ENCODE measurements at regions not wholly inside any gene's neighbourhood (a gene's known extent, or its start where the extent isn't known, plus 50 kb on each side); places are given as distances from the start of the nearest gene placed in this dataset.

- H3K27ac Mint-ChIP-seq (ENCODE audit: low read depth, unreplicated experiment), result no peak overlapping the region
- intact Hi-C loops (cut with micrococcal nuclease), result no loop called here
- H3K4me1 Mint-ChIP-seq (ENCODE audit: insufficient read depth, unreplicated experiment), result no peaks in the 10 kb centered on the region
- H3K4me3 Mint-ChIP-seq (ENCODE audit: unreplicated experiment), result no peak overlapping the region
- H3K9me3 Mint-ChIP-seq (ENCODE audit: unreplicated experiment), result no peaks in the 10 kb centered on the region
- ChIA-PET CTCF (no interaction called here), POLR2A (no interaction called here)
- H3K27me3 Mint-ChIP-seq (ENCODE audit: insufficient read depth, unreplicated experiment), result no peaks in the 10 kb centered on the region
- BruUV-seq (replicated peaks), result no TSS peak
- no peak for DNase-seq (ENCODE audit: unreplicated experiment)
- no peak for TF ChIP-seq CTCF (IDR thresholded peaks at IDR 0.05; ENCODE audit: unreplicated experiment)
- H3K36me3 Mint-ChIP-seq (ENCODE audit: insufficient read depth, unreplicated experiment), result no peaks in the 10 kb centered on the region
Observed at GRCh38 chr19:27754700-27755099, 1458.3 kb downstream of the UQCRFS1 start.

GRCh38 chr19:27753622-27754021 lies 1459.3 kb downstream of the UQCRFS1 start:
- no peak for TF ChIP-seq CTCF (IDR thresholded peaks at IDR 0.05; ENCODE audit: unreplicated experiment)
- no peaks in the 10 kb centered on the region for H3K27me3 Mint-ChIP-seq (ENCODE audit: insufficient read depth, unreplicated experiment)
- POLR2A ChIA-PET, result no interaction called here

GRCh38 chr19:27752530-27753184 lies 1460.3 kb downstream of the UQCRFS1 start:
- TF ChIP-seq CTCF (IDR thresholded peaks at IDR 0.05; ENCODE audit: unreplicated experiment), result no peak
- intact Hi-C loops (cut with micrococcal nuclease), result no loop called here
- no peak for DNase-seq (ENCODE audit: unreplicated experiment)
- Mint-ChIP-seq H3K4me1 (ENCODE audit: insufficient read depth, unreplicated experiment) (no peaks in the 10 kb centered on the region), H3K4me3 (ENCODE audit: unreplicated experiment) (no peak overlapping the region), H3K27ac (ENCODE audit: low read depth, unreplicated experiment) (no peak overlapping the region), H3K36me3 (ENCODE audit: insufficient read depth, unreplicated experiment) (no peaks in the 10 kb centered on the region), H3K27me3 (ENCODE audit: insufficient read depth, unreplicated experiment) (no peaks in the 10 kb centered on the region), H3K9me3 (ENCODE audit: unreplicated experiment) (no peaks in the 10 kb centered on the region)
- no TSS peak for BruUV-seq (replicated peaks)
- CTCF ChIA-PET, result no interaction called here
- POLR2A ChIA-PET, result no interaction called here

More at GRCh38 chr19:27753622-27754021, 1459.3 kb downstream of the UQCRFS1 start:
- CTCF ChIA-PET, result no interaction called here
- intact Hi-C loops (cut with micrococcal nuclease), result no loop called here
- no peaks in the 10 kb centered on the region for H3K4me1 Mint-ChIP-seq (ENCODE audit: insufficient read depth, unreplicated experiment)
- H3K27ac Mint-ChIP-seq (ENCODE audit: low read depth, unreplicated experiment), result no peak overlapping the region
- H3K4me3 Mint-ChIP-seq (ENCODE audit: unreplicated experiment), result no peak overlapping the region
- BruUV-seq (replicated peaks), result no TSS peak
- H3K9me3 Mint-ChIP-seq (ENCODE audit: unreplicated experiment), result no peaks in the 10 kb centered on the region
- no peak for DNase-seq (ENCODE audit: unreplicated experiment)
- H3K36me3 Mint-ChIP-seq (ENCODE audit: insufficient read depth, unreplicated experiment), result no peaks in the 10 kb centered on the region

- POLR2A ChIA-PET, result no interaction called here
- Mint-ChIP-seq H3K4me1 (ENCODE audit: insufficient read depth, unreplicated experiment) (no peaks in the 10 kb centered on the region), H3K27ac (ENCODE audit: low read depth, unreplicated experiment) (no peak overlapping the region), H3K4me3 (ENCODE audit: unreplicated experiment) (no peak overlapping the region), H3K9me3 (ENCODE audit: unreplicated experiment) (no peaks in the 10 kb centered on the region), H3K27me3 (ENCODE audit: insufficient read depth, unreplicated experiment) (no peaks in the 10 kb centered on the region), H3K36me3 (ENCODE audit: insufficient read depth, unreplicated experiment) (peaks cover 4% of the 10 kb centered on the region)
- CTCF ChIA-PET, result no interaction called here
- DNase-seq (ENCODE audit: unreplicated experiment), result no peak
- intact Hi-C loops (cut with micrococcal nuclease), result no loop called here
- BruUV-seq (replicated peaks), result no TSS peak
- no peak for TF ChIP-seq CTCF (IDR thresholded peaks at IDR 0.05; ENCODE audit: unreplicated experiment)
Observed at GRCh38 chr19:27751044-27751391, 1461.9 kb downstream of the UQCRFS1 start.
